SIG-M5 treated with dmso at 0.1 percent for 504 hours (cell line): ENCODE measurements at regions not wholly inside any gene's neighbourhood (a gene's known extent, or its start where the extent isn't known, plus 50 kb on each side); places are given as distances from the start of the nearest gene placed in this dataset.
"Not testable (repeated sequence)": the region's sequence is repeated elsewhere in the genome, so short reads cannot be mapped to it uniquely, and the experiment has no call there.

Experiments used
- DNase-seq: peaks from one replicate; lab custom pipeline; 2025; ENCODE audit not compliant: unreplicated experiment; lab: John Stamatoyannopoulos, UW

DNA sequence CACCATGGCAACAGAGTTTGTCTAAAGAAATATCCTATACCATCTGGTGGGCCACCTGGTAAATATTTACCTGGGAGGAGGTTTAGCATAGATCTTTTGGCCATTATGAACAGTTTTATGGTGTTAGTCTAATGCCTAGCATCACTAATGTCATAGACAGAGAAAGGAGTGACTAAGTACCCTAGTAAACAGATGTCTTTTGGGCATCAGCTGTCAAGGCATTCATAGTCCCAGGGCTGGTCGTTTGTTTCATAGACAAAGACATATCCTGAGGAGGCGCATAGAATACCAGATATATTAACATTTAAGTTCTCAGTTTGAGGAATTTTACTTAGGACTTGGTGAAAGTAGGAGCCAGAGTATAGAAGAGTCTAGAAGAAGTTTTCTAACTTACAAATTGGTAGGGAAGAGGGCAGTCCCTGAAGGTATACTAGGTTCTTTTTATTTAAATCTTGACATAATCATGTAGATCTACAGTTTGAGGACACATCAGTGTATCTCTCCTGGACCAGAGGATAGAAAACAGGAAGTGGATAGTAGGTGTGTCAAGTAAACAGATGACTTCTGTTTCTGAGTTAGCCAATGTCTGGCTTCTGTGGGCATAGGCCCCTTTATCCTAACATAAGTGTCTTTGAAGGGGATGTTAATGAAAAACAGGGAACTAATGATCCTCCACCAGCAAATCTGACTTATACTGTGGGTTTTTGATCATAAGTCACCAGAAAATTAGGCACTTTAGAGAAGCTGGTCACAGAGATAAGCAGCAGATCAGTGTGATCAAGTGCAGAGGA, 105.0 kb upstream of the PRSS3 start:
- DNase-seq: peak; percentile 14

DNA sequence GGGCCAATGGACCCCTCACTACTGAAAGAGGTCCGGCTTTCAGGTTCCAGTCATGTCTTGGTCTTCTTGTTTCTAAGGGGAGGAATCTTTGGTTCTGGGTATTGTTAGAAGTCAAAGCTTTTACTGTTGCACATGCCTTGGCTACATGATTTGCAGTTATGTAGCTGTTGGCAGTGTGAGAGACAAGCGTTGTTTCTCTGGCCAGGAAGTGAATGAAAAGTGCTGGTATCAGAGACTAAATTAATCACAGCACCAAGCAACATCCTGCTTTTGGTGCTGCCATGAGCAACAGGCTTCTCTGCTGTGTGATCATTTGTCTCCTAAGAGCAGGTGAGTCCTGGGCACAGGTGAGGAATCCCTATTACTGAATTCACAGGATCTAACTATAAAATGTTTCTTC, 100.1 kb upstream of the PRSS3 start:
- no peak for DNase-seq

GRCh38 chr9:33695856-33696255, 99.5 kb upstream of the PRSS3 start:
- no peak for DNase-seq

- DNase-seq: no peak
Observed at GRCh38 chr9:33697171-33697570, 98.2 kb upstream of the PRSS3 start.

DNA sequence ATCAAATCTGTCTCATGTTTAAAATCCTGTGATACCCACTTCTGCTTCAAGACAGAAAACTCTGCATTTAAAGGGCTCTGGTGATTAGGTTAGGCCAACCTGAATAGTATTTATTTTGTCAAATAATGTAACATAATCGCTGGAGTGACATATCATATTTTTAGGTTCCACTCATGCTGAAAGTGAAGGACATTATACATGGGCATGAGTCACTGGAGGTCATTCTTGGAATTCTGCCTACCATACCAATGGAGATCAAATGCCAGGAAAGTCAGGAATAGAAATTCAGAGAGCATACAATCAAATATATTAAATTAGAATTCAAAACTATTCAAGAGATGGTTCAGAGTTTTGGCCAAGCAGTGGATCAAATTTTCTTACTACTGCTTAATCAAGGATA, 97.1 kb upstream of the PRSS3 start:
- no peak for DNase-seq

- not testable (repeated sequence) for DNase-seq
Observed at GRCh38 chr9:33700940-33701339, 94.4 kb upstream of the PRSS3 start.

GRCh38 chr9:33703430-33704102, 91.8 kb upstream of the PRSS3 start:
- DNase-seq: peak; percentile 2

- not testable (repeated sequence) for DNase-seq
Observed at GRCh38 chr9:33705440-33705839, 89.9 kb upstream of the PRSS3 start.

DNA sequence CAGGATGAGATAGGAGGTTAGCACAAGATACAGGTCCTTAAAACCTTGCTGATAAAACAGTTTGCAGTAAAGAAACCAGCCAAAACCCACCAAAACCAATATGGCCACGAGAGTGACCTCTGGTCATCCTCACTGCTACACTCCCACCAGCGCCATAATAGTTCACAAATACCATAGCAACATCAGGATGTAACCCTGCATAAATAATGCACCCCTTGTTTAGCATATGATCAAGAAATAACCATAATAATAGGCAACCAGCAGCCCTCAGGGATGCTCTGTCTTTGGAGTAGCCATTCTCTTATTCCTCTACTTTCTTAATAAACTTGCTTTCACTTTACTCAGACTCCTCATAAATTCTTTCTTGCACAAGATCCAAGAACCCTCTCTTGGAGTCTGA, 86.9 kb upstream of the PRSS3 start:
- no peak for DNase-seq

DNA sequence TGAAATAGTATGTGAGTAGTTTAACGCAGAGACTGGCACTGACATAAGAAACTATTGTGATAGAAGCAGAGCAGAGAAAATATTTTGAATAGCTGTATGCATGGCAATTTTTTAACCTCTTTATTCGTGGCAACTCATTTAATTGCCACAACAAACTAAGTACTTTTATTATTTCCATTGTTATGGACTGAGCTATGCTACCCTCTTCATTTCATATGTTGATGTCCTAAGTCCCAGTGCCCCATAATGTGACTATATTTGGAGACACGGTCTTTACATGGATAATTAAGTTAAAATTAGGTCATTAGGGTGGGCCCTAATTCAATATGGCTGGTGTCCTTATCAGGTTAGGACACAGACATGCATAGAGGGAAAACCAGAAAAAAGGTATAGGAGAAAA, 86.1 kb upstream of the PRSS3 start:
- no peak for DNase-seq

GRCh38 chr9:33711418-33711817, 83.9 kb upstream of the PRSS3 start:
- not testable (repeated sequence) for DNase-seq

GRCh38 chr9:33714989-33715388, 80.4 kb upstream of the PRSS3 start:
- DNase-seq: peak; percentile 31

GRCh38 chr9:33718987-33719386, 76.4 kb upstream of the PRSS3 start:
- peak; percentile 4 for DNase-seq

DNA sequence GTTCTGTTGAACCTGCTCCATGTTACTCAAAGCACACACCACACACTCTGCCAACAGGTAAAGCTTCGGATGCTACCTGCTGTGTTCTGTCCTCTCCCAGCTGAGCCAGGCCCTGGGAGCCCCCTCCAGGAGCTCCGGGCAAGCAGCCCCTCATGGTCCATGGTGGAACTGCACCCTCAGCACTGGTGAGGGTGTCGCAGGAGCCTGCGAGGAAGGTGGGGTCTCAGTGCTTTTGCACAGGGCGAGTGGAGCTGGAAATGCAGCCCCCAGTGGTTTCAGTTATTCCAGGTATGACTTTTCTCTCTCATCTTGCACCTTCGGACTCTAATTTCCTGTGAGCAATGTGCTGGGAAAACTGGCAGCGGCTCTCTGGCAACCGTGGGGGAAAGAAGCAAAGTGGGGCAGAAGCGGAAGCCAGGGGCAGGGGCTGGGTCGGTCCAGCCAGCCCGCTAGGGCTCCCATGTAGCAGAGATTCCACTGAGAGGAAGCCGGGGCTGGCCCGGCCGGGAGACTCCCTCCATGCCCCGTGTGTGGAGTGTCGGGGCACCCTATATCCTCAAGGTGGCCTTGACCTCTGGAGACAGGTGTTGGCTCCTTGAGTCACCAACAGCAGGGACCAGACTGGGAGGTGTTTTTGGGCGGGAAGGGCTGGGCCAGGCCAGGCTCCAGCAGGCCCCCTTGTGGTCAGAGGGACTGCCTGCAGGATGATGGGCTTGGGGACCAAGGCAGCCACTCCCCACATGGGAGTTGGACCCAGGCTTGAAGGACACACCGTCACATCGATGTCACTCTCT, 75.6 kb upstream of the PRSS3 start:
- peak; percentile 7 for DNase-seq

GRCh38 chr9:33721674-33722358, 73.5 kb upstream of the PRSS3 start:
- DNase-seq: peak; percentile 68

- DNase-seq: no peak
Observed at GRCh38 chr9:33722359-33722675, 73.0 kb upstream of the PRSS3 start.

DNA sequence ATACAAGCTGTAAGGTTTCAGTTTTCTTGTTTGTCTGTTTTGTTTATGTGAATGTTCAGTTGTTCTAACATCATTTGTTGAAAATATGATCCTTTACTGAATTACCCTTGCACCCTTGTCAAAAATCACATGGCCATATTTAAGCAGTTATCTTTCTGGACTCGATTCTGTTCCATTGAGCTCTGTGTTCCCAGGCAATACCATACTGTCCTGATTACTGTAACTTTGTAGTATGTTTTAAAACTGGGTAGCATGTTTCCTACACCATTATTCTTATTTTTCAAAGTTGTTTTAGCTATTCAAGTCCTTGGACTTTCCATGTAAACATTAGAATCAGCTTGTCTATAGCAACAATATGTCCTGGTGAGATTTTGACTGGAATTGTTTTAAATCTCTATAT, 66.7 kb upstream of the PRSS3 start:
- DNase-seq: no peak

DNA sequence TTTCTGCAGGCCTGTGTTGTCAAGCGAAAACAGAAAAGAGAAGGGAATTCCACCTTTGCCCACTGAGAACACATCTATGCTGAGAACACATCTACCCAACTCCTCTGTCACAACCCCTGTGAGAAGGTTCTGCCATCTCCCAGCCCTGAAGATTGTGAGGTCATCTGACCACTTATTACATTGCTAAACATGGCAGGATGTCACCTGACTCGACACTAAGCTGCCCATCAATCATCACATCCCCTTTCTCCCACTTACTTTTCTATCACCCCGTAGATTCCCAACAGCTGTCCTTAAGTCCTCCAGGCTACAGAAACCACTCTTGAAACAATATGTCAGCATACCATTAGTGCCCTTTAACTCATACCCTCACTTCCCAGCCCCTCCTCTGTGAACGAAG, 64.2 kb upstream of the PRSS3 start:
- DNase-seq: no peak

- no peak for DNase-seq
Observed at GRCh38 chr9:33731625-33732024, 63.7 kb upstream of the PRSS3 start.

GRCh38 chr9:33734247-33734940, 61.0 kb upstream of the PRSS3 start:
- not testable (repeated sequence) for DNase-seq
